ENCODE measurements at regions not wholly inside any gene's neighbourhood (a gene's known extent, or its start where the extent isn't known, plus 50 kb on each side); places are given as distances from the start of the nearest gene placed in this dataset.

GRCh38 chr17:74061758-74062157, 141.7 kb upstream of the RPL38 start:
- TF ChIP-seq CTCF (IDR thresholded peaks at IDR 0.05) (no peak), EZH2 (IDR thresholded peaks at IDR 0.05; ENCODE audit: borderline replicate concordance, insufficient read depth, low read depth, low read length, poor library complexity, severe bottlenecking) (no peak)

All from B cell (primary cell).